ENCODE measurements at regions not wholly inside any gene's neighbourhood (a gene's known extent, or its start where the extent isn't known, plus 50 kb on each side); places are given as distances from the start of the nearest gene placed in this dataset.

DNA sequence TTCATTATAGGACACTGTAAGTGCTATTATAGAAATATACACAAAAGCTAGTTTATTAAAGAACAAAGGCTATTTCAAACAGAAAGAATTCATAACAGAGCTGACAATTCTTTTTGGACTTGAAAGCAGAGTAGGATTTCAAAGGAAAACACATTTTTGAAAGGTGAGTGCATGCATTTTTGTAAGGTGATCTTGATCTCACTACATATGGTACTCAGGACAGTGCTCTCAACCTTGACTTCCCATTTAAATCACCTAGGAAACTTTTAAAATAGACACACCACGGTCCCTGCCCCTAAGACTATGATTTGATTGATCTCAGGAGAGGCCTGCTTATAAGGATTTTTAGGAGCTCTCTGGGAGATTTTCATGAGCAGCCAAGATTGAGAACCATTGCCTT lies 1362.0 kb downstream of the CDH8 start:
- FAIRE-seq, result no peak
- SMC1A ChIA-PET (ENCODE audit: uncharacterized antibody, unreplicated experiment), result no interaction called here
- POLR2A ChIA-PET, result no interaction called here
- no peak for ATAC-seq
- Histone ChIP-seq H3K9me3 (replicated peaks; ENCODE audit: control insufficient read depth, insufficient read depth, low read length) (no peaks in the 10 kb centered on the region), H3K4me2 (ENCODE audit: control insufficient read depth, insufficient read depth) (no peak overlapping the region), H3K4me1 (ENCODE audit: control insufficient read depth, insufficient read depth, low read length) (no peaks in the 10 kb centered on the region), H2AFZ (ENCODE audit: control insufficient read depth, low read depth, low read length) (no peak overlapping the region), H3K27me3 (replicated peaks in 1 of 2; ENCODE audit: control insufficient read depth in 2 of 2, insufficient read depth in 2 of 2, low read length in 1 of 2) (no peaks in the 10 kb centered on the region), H3K36me3 (ENCODE audit: control insufficient read depth in 2 of 2, insufficient read depth in 2 of 2, low read length in 1 of 2) (no peaks in the 10 kb centered on the region), H4K20me1 (ENCODE audit: control insufficient read depth, insufficient read depth) (no peaks in the 10 kb centered on the region), H3K79me2 (ENCODE audit: control insufficient read depth, insufficient read depth, low read length) (no peaks in the 10 kb centered on the region), H3K4me3 (no peak overlapping the region), H3K9ac (ENCODE audit: control insufficient read depth, insufficient read depth, low read length) (no peak overlapping the region), H3K27ac (ENCODE audit: control insufficient read depth, insufficient read depth) (no peak overlapping the region)
- WGBS (ENCODE audit: insufficient coverage, insufficient replicate concordance, low lambda C conversion rate, missing lambda C conversion rate), result 0% methylated on average over 1 of the region's 1 CpG
- no peak for DNase-seq (ENCODE audit: low read depth, low spot score)
- no TSS peak for BruUV-seq (replicated peaks)
- intact Hi-C loops (cut with micrococcal nuclease; ENCODE audit: unreplicated experiment), result no loop called here
- CTCF ChIA-PET, result no interaction called here
- in situ Hi-C loops (cut with MboI), result no loop called here
- RAD21 ChIA-PET (ENCODE audit: unreplicated experiment), result no interaction called here
- TF ChIP-seq TAF1 (IDR thresholded peaks at IDR 0.05; ENCODE audit: borderline replicate concordance, low read depth, low read length), result no peak
- TF ChIP-seq GATAD2B (conservative IDR thresholded peaks at IDR 0.05; ENCODE audit: low read depth), result no peak
- TF ChIP-seq FOXM1 (IDR thresholded peaks at IDR 0.05; ENCODE audit: low read depth, low read length), result no peak
- TF ChIP-seq, protein P1, sequence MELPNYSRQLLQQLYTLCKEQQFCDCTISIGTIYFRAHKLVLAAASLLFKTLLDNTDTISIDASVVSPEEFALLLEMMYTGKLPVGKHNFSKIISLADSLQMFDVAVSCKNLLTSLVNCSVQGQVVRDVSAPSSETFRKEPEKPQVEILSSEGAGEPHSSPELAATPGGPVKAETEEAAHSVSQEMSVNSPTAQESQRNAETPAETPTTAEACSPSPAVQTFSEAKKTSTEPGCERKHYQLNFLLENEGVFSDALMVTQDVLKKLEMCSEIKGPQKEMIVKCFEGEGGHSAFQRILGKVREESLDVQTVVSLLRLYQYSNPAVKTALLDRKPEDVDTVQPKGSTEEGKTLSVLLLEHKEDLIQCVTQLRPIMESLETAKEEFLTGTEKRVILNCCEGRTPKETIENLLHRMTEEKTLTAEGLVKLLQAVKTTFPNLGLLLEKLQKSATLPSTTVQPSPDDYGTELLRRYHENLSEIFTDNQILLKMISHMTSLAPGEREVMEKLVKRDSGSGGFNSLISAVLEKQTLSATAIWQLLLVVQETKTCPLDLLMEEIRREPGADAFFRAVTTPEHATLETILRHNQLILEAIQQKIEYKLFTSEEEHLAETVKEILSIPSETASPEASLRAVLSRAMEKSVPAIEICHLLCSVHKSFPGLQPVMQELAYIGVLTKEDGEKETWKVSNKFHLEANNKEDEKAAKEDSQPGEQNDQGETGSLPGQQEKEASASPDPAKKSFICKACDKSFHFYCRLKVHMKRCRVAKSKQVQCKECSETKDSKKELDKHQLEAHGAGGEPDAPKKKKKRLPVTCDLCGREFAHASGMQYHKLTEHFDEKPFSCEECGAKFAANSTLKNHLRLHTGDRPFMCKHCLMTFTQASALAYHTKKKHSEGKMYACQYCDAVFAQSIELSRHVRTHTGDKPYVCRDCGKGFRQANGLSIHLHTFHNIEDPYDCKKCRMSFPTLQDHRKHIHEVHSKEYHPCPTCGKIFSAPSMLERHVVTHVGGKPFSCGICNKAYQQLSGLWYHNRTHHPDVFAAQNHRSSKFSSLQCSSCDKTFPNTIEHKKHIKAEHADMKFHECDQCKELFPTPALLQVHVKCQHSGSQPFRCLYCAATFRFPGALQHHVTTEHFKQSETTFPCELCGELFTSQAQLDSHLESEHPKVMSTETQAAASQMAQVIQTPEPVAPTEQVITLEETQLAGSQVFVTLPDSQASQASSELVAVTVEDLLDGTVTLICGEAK (IDR thresholded peaks at IDR 0.05; ENCODE audit: borderline replicate concordance), result no peak
- no peak for TF ChIP-seq BHLHE40 (IDR thresholded peaks at IDR 0.05; ENCODE audit: borderline replicate concordance in 1 of 2, low read depth in 2 of 2, low read length in 1 of 2)
- TF ChIP-seq, protein P2, sequence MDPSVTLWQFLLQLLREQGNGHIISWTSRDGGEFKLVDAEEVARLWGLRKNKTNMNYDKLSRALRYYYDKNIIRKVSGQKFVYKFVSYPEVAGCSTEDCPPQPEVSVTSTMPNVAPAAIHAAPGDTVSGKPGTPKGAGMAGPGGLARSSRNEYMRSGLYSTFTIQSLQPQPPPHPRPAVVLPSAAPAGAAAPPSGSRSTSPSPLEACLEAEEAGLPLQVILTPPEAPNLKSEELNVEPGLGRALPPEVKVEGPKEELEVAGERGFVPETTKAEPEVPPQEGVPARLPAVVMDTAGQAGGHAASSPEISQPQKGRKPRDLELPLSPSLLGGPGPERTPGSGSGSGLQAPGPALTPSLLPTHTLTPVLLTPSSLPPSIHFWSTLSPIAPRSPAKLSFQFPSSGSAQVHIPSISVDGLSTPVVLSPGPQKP (IDR thresholded peaks at IDR 0.05; ENCODE audit: low read depth, low read length), result no peak
- TF ChIP-seq NR2F1 (conservative IDR thresholded peaks at IDR 0.05), result no peak
- no peak for TF ChIP-seq BCL11A (IDR thresholded peaks at IDR 0.05; ENCODE audit: low read depth, low read length)
- no peak for TF ChIP-seq GABPA (IDR thresholded peaks at IDR 0.05; ENCODE audit: low read depth)
